GM18507 (cell line): ENCODE measurements at regions not wholly inside any gene's neighbourhood (a gene's known extent, or its start where the extent isn't known, plus 50 kb on each side); places are given as distances from the start of the nearest gene placed in this dataset.
"Not testable (repeated sequence)": the region's sequence is repeated elsewhere in the genome, so short reads cannot be mapped to it uniquely, and the experiment has no call there.

Source experiments
- DNase-seq: peaks from one replicate; pipeline ENCODE4 v3.0.0; 2011; ENCODE audit warnings: low read depth; ENCODE audit not compliant: insufficient read length; ENCODE audit errors: extremely low spot score
- FAIRE-seq: peaks from 2 replicates; lab custom pipeline; 2011; peaks lifted over from hg19 to GRCh38; lab: Jason Lieb, UNC

- no peak for DNase-seq
- no peak for FAIRE-seq
These were observed 138.8 kb downstream of the HFE start for GRCh38 chr6:26225848-26226578.

GRCh38 chr6:26226579-26226967 lies 138.4 kb upstream of the BTN3A2 start:
- FAIRE-seq (no peak), DNase-seq (no peak)

GRCh38 chr6:26230351-26230750 lies 134.6 kb upstream of the BTN3A2 start:
- FAIRE-seq (no peak), DNase-seq (no peak)

GRCh38 chr6:26231006-26231587 lies 133.9 kb upstream of the BTN3A2 start:
- DNase-seq (no peak), FAIRE-seq (no peak)

GRCh38 chr6:26232306-26232939 lies 132.6 kb upstream of the BTN3A2 start:
- FAIRE-seq (no peak), DNase-seq (no peak)

GRCh38 chr6:26232940-26233648 lies 131.9 kb upstream of the BTN3A2 start:
- DNase-seq (no peak), FAIRE-seq (no peak)

- no peak for DNase-seq
- FAIRE-seq: no peak
These were observed 131.2 kb upstream of the BTN3A2 start for GRCh38 chr6:26233649-26234420.

- FAIRE-seq (peak; percentile 93), DNase-seq (no peak)
These were observed 130.3 kb upstream of the BTN3A2 start for GRCh38 chr6:26234421-26235301.

- DNase-seq (no peak), FAIRE-seq (no peak)
These were observed 129.7 kb upstream of the BTN3A2 start for GRCh38 chr6:26235302-26235670.

GRCh38 chr6:26239415-26239814 lies 125.6 kb upstream of the BTN3A2 start:
- DNase-seq, FAIRE-seq: not testable (repeated sequence)

- DNase-seq (no peak), FAIRE-seq (peak; percentile 93)
These were observed 124.6 kb upstream of the BTN3A2 start for GRCh38 chr6:26240157-26241032.

GRCh38 chr6:26241033-26241895 lies 123.7 kb upstream of the BTN3A2 start:
- FAIRE-seq (no peak), DNase-seq (no peak)

GRCh38 chr6:26243132-26243531 lies 121.9 kb upstream of the BTN3A2 start:
- DNase-seq (no peak), FAIRE-seq (peak; percentile 45)

- FAIRE-seq (no peak), DNase-seq (no peak)
These were observed 121.2 kb upstream of the BTN3A2 start for GRCh38 chr6:26243752-26244151.

- no peak for FAIRE-seq
These were observed 118.9 kb upstream of the BTN3A2 start for GRCh38 chr6:26246058-26246457.

GRCh38 chr6:26246553-26246952 lies 118.4 kb upstream of the BTN3A2 start:
- DNase-seq (no peak), FAIRE-seq (no peak)

More at GRCh38 chr6:26246058-26246457, 118.9 kb upstream of the BTN3A2 start:
- DNase-seq: no peak

- FAIRE-seq (peak; percentile 86), DNase-seq (no peak)
These were observed 115.4 kb upstream of the BTN3A2 start for GRCh38 chr6:26249707-26249956.
